Liver (tissue), 8 donors: ENCODE measurements at regions not wholly inside any gene's neighbourhood (a gene's known extent, or its start where the extent isn't known, plus 50 kb on each side); places are given as distances from the start of the nearest gene placed in this dataset.
A peak's percentile ranks its signal among the peaks of the same experiment; 100 is the strongest.
"Not testable (repeated sequence)": the region's sequence is repeated elsewhere in the genome, so short reads cannot be mapped to it uniquely, and the experiment has no call there.

ENCODE experiments used
- DNase-seq: peaks from one replicate; pipeline ENCODE4 v3.0.0-alpha.2; 2017; ENCODE audit warnings: low spot score
- H3K27ac ChIP-seq, 2 donors: one replicate each; pipeline ENCODE4 v1.7.0; 2013; ENCODE audit warnings: inconsistent platforms in 2 of 2, low read length in 2 of 2, control low read depth in 1 of 2, low read depth in 1 of 2, mild to moderate bottlenecking in 1 of 2
- H3K27me3 ChIP-seq, 4 donors: one replicate each; pipeline versions ENCODE4 v1.6.1 to v1.7.0; 2013; ENCODE audit warnings: low read length in 3 of 4, inconsistent platforms in 1 of 4, mild to moderate bottlenecking in 1 of 4, moderate library complexity in 1 of 4; ENCODE audit not compliant: control insufficient read depth in 4 of 4, insufficient read depth in 4 of 4
- H3K36me3 ChIP-seq, 4 donors: one replicate each; pipeline versions ENCODE4 v1.6.1 to v1.7.0; 2013; ENCODE audit warnings: low read length in 3 of 4, mild to moderate bottlenecking in 3 of 4, low read depth in 1 of 4, moderate library complexity in 1 of 4; ENCODE audit not compliant: control insufficient read depth in 4 of 4, insufficient read depth in 3 of 4
- H3K4me1 ChIP-seq, 4 donors: one replicate each; pipeline versions ENCODE4 v1.6.1 to v1.7.0; 2013; ENCODE audit warnings: low read length in 3 of 4, mild to moderate bottlenecking in 3 of 4, moderate library complexity in 1 of 4; ENCODE audit not compliant: control insufficient read depth in 4 of 4, insufficient read depth in 4 of 4
- H3K4me3 ChIP-seq, 3 donors: one replicate each; pipeline versions ENCODE4 v1.6.1 to v1.7.0; 2013; ENCODE audit warnings: low read length in 3 of 3, control low read depth in 1 of 3, low read depth in 1 of 3, mild to moderate bottlenecking in 1 of 3
- H3K9ac ChIP-seq, 2 donors: one replicate each; pipeline ENCODE4 v1.7.0; 2013; ENCODE audit warnings: low read length in 2 of 2, mild to moderate bottlenecking in 2 of 2, moderate library complexity in 2 of 2, control low read depth in 1 of 2, low read depth in 1 of 2
- H3K9me3 ChIP-seq, 4 donors: one replicate each; pipeline versions ENCODE4 v1.6.1 to v1.7.0; 2013; ENCODE audit warnings: low read length in 3 of 4; ENCODE audit not compliant: control insufficient read depth in 4 of 4
- GABPA ChIP-seq, 2 donors: IDR thresholded peaks in 1 of 2; conservative IDR thresholded peaks in 1 of 2; 2 replicates each; pipeline ENCODE4 v1.6.1; 2016; ENCODE audit warnings: antibody characterized with exemption in 2 of 2, mild to moderate bottlenecking in 1 of 2, moderate library complexity in 1 of 2
- RAD21 ChIP-seq, 2 donors: IDR thresholded peaks; 2 replicates each; pipeline ENCODE4 v1.6.1; 2016; ENCODE audit warnings: antibody characterized with exemption in 2 of 2, mild to moderate bottlenecking in 2 of 2
- RXRA ChIP-seq, 2 donors: IDR thresholded peaks; 2 replicates each; pipeline ENCODE4 v1.6.1; 2017 to 2018; ENCODE audit warnings: antibody characterized with exemption in 2 of 2, mild to moderate bottlenecking in 1 of 2
- SP1 ChIP-seq: IDR thresholded peaks from 2 replicates; pipeline ENCODE4 v1.6.1; 2018; ENCODE audit warnings: antibody characterized with exemption, mild to moderate bottlenecking
- WGBS: extraction: QIAGEN DNeasy Blood & Tissue Kit; methylation state at CpG from one replicate; pipeline ENCODE4 v1.1.7; 2013; 5-methylcytosine and 5-hydroxymethylcytosine counted together
- TF ChIP-seq, protein P1 (sequence below): fragments of 150-350 bp; IDR thresholded peaks from 2 replicates; pipeline ENCODE4 v1.5.1; 2017; ENCODE audit warnings: improper control_type of control experiment, low read depth, low read length; ENCODE audit not compliant: missing input control
- TF ChIP-seq, protein P2 (sequence below): IDR thresholded peaks from 2 replicates; pipeline ENCODE4 v1.6.1; 2016; ENCODE audit warnings: antibody characterized with exemption
- donor health status: healthy.
- donor health status: healthy.
- donor health status: healthy.
- donor health status: healthy.
- donor health status: healthy.

DNA sequence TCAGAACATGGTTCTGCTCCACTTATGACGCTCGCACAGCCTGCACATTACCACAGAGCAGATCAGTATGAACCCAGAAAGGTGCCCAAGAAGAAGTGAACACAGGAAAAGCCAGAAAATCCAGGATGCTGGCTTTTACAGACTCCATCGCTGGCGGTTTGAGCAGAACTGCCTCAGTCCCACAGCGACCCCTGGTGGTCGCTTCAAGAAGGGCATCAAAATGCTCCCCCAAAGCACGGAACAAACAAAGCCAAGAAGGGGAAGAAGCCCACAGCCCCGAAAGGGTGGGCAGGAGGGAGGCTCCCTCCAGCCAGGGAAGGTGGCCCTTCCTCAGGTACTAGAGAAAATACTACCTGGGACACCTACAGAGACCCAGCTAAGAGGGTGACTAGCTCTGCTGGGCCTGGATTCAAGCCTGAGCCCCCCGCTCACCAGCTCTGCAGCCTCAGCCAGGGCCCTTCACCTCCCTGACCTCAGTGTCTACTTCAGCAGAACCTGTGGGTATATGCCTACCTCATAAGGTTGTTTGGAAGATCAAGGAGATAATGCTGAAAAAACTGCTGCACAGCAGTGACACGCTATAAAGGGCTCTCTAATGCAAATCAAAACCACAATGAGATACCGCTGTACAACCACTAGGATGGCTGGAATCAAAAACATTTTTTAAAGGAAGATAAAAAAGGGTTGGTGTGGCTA, 98.1 kb downstream of the NCOR2 start:
- no peak for DNase-seq
- no peak overlapping the region for H3K9ac ChIP-seq
- no peak overlapping the region for H3K4me3 ChIP-seq
- H3K36me3 ChIP-seq, result peaks cover 0 to 55% (median 21%) of the 10 kb centered on the region in 4 donors
- WGBS, result 79% methylated on average over 11 of the region's 11 CpGs
- peak; percentile 52 to 67 for TF ChIP-seq RAD21 (IDR thresholded peaks at IDR 0.05)
- TF ChIP-seq, protein P1, sequence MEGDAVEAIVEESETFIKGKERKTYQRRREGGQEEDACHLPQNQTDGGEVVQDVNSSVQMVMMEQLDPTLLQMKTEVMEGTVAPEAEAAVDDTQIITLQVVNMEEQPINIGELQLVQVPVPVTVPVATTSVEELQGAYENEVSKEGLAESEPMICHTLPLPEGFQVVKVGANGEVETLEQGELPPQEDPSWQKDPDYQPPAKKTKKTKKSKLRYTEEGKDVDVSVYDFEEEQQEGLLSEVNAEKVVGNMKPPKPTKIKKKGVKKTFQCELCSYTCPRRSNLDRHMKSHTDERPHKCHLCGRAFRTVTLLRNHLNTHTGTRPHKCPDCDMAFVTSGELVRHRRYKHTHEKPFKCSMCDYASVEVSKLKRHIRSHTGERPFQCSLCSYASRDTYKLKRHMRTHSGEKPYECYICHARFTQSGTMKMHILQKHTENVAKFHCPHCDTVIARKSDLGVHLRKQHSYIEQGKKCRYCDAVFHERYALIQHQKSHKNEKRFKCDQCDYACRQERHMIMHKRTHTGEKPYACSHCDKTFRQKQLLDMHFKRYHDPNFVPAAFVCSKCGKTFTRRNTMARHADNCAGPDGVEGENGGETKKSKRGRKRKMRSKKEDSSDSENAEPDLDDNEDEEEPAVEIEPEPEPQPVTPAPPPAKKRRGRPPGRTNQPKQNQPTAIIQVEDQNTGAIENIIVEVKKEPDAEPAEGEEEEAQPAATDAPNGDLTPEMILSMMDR, result peak; percentile 46
- TF ChIP-seq, protein P2, sequence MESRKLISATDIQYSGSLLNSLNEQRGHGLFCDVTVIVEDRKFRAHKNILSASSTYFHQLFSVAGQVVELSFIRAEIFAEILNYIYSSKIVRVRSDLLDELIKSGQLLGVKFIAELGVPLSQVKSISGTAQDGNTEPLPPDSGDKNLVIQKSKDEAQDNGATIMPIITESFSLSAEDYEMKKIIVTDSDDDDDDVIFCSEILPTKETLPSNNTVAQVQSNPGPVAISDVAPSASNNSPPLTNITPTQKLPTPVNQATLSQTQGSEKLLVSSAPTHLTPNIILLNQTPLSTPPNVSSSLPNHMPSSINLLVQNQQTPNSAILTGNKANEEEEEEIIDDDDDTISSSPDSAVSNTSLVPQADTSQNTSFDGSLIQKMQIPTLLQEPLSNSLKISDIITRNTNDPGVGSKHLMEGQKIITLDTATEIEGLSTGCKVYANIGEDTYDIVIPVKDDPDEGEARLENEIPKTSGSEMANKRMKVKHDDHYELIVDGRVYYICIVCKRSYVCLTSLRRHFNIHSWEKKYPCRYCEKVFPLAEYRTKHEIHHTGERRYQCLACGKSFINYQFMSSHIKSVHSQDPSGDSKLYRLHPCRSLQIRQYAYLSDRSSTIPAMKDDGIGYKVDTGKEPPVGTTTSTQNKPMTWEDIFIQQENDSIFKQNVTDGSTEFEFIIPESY, result no peak
- H3K27me3 ChIP-seq, result no peaks in the 10 kb centered on the region
- peaks cover 0 to 4% (median 0%) of the 10 kb centered on the region in 4 donors for H3K4me1 ChIP-seq
- peaks cover 0 to 2% (median 1%) of the 10 kb centered on the region in 4 donors for H3K9me3 ChIP-seq
- H3K27ac ChIP-seq, result no peak overlapping the region

DNA sequence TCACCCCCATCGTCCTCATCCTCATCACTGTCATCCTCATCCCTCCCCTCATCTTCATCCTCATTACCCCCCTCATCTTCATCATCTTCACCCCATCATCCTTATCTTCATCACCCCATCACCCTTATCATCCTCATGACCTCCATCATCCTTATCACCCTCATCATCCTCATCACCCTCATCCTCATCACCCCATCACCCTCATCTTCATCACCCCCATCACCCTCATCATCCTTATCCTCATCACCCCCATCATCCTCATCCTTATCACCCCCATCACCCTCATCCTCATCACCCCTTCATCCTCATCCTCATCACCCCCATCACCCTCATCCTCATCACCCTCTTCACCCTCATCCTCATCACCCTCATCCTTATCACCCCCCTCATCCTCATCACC, 99.9 kb downstream of the NCOR2 start:
- not testable (repeated sequence) for H3K4me3 ChIP-seq, H3K4me1 ChIP-seq, H3K9me3 ChIP-seq, DNase-seq, H3K27ac ChIP-seq, H3K27me3 ChIP-seq, H3K9ac ChIP-seq
- WGBS, result 93% methylated on average over 1 of the region's 1 CpG
- peaks cover 3 to 50% (median 13%) of the 10 kb centered on the region in 4 donors for H3K36me3 ChIP-seq

GRCh38 chr12:124466216-124467128, 100.9 kb downstream of the NCOR2 start:
- no peaks in the 10 kb centered on the region for H3K27me3 ChIP-seq
- peaks cover 0 to 4% (median 0%) of the 10 kb centered on the region in 4 donors for H3K4me1 ChIP-seq
- H3K9me3 ChIP-seq, result peaks cover 0 to 2% (median 0%) of the 10 kb centered on the region in 4 donors
- H3K36me3 ChIP-seq, result peaks cover 3 to 45% (median 10%) of the 10 kb centered on the region in 4 donors
- DNase-seq, result no peak
- no peak overlapping the region for H3K4me3 ChIP-seq
- peak overlapping the region; percentile 23 to 50 for H3K27ac ChIP-seq
- H3K9ac ChIP-seq, result no peak overlapping the region
- WGBS, result 76% methylated on average over 29 of the region's 29 CpGs
- TF ChIP-seq RXRA (IDR thresholded peaks at IDR 0.05), result no peak
- peak in 1 of 2 donors; percentile 14 for TF ChIP-seq RAD21 (IDR thresholded peaks at IDR 0.05)
- TF ChIP-seq SP1, result no peak
- peak in 1 of 2 donors; percentile 58 for TF ChIP-seq GABPA (IDR thresholded peaks at IDR 0.05 in 1 of 2, conservative IDR thresholded peaks at IDR 0.05 in 1 of 2)
- TF ChIP-seq, protein P1, result peak; percentile 23
